ENCODE measurements at regions not wholly inside any gene's neighbourhood (a gene's known extent, or its start where the extent isn't known, plus 50 kb on each side); places are given as distances from the start of the nearest gene placed in this dataset.
"Not testable (repeated sequence)": the region's sequence is repeated elsewhere in the genome, so short reads cannot be mapped to it uniquely, and the experiment has no call there.

GRCh38 chr3:87867001-87867400 is 191.8 kb downstream of the CGGBP1 start:
- DNase-seq: no peak

- no peak for DNase-seq
Measured at GRCh38 chr3:87856126-87856525, 202.7 kb downstream of the CGGBP1 start.

GRCh38 chr3:87855616-87856015 is 203.2 kb downstream of the CGGBP1 start:
- no peak for DNase-seq

- no peak for DNase-seq
Measured at GRCh38 chr3:87855211-87855610, 203.6 kb downstream of the CGGBP1 start.

GRCh38 chr3:87848003-87848402 is 210.8 kb downstream of the CGGBP1 start:
- DNase-seq: no peak

DNA sequence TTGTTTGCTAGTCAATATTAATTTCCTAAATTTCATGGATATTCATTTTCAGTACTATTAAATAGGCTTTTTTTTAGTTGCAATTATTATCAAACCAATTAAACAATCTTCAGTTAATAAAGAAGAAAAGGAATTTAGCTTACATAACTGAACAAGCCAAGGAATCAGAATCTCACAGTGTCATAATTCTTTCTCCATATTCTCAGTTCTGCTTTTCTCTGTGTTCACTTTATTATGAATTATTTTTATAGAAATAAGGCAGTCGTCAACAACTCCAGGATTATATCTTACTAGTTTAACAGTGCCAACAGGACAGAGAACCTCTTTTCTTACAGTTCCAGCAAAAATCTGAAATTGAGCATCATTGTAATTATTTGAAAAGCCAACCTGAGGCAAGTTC is 221.7 kb downstream of the CGGBP1 start:
- DNase-seq: no peak

- no peak for DNase-seq
Measured at GRCh38 chr3:87836026-87836425, 222.8 kb downstream of the CGGBP1 start.

DNA sequence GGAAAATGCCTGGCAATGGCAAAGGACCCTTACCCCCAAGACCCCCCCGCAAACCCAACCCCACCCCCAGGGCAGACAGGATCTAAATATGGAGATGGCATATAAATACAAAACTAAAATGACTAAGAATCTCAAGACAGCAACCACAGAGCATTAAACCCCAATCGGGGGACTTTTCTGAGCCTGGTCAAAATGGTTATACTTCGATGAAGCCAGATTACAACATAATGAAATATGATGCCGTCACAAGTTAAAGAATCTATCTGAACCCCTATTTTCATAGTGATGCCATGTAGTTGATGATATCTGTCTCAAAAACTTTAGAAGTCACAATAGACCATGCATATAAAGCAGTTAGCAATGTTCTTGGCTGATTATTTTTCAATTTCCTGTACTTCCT is 223.6 kb downstream of the CGGBP1 start:
- no peak for DNase-seq

DNA sequence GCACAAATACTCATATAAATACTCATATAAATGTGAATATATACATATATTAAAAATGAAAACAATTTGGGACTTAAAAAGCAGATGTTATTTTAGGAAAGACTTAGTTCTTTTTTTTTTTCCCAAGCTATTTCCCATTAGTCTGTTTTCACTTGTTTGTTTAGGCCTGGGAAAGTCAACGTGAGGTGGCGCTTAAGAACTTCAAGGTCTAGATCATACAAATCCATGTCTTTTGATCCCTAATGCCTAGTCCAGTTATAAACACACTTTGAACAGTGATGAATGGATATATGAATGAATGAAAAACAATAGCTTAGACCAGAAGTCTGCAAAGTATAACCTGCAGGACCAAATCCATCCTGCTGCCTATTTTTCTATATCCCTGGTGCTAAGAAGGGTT is 224.5 kb downstream of the CGGBP1 start:
- no peak for DNase-seq

DNA sequence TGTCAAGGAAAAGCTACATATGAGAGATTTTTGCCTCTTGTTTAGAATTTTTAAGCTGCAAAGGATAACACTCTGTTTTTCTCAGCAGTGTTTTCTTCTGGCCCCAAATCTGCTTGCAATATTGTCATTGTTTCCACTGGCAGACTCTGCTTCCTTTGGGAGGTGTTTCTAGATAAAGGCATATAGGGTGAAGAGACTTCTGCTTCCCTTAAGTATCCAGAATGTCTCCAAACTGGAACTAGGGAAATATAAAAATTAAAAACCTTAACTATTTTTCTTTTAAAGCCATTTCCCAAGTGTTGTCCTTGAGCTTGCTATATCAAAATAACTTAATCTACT is 225.8 kb downstream of the CGGBP1 start:
- no peak for DNase-seq

DNA sequence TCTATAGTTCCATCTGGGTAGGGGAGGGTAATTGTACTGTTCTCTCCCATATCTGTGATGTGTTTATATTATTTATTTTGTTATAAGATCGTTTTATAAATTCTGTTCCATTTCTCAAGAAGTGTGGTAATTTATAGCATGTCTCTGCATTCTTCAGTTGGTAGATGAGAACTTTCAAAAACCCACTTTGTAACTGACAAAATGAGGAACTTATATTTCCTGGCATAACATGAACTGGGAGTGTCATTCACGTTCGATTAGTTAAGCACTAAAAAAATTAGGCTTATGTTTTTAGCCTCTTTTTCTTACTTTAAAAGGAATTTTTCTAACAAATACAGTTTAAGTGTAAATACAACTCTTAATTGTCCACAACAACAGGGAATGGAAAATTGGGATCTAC is 230.8 kb downstream of the CGGBP1 start:
- DNase-seq: no peak

DNA sequence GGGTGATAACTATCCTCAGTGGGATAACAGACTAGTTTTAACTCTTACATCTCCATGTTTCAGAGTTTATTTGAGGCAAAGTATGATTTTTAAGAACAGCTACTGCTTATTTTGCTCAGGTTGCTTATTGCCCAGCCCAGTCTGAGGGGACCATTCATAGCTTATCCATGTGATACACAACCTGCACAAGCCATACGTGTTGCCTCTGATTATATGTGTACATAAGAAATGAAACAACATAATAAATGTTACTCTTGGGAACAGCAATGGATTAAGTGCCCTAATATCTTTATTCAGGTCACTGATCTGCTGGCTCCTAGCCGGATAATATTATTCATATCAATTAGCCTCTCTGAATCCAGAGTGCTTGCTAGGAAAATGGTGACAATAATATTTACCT is 236.2 kb downstream of the CGGBP1 start:
- DNase-seq: no peak

GRCh38 chr3:87813503-87813902 is 245.3 kb downstream of the CGGBP1 start:
- not testable (repeated sequence) for DNase-seq

GRCh38 chr3:87811953-87812352 is 246.9 kb downstream of the CGGBP1 start:
- no peak for DNase-seq

DNA sequence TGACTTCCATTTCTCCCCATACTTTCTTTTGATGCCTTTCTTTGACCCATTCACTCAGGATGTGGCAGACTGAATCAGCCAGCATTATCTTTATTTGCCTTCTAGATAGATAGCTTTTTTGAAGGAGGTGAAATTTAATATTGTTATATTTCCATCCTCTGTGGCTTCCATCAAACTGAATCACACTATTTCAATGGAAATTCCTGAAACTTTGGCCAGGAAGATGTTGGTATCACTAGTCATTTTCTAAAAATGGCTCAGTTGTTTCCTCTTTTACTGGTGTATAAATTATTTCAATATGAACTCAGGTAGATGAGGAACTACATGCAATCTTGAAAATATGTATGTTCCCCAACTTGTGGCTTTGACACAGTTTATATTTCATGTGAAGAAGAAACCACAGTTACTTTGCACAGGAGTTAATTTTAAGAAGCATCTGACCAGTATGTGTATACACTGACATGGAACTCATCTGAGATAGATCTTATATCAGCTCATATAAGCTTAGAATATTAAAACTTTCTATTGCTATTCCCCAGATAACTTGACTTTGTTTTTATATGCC is 248.3 kb downstream of the CGGBP1 start:
- DNase-seq: no peak

- no peak for DNase-seq
Measured at GRCh38 chr3:87805670-87806069, 253.1 kb downstream of the CGGBP1 start.

DNA sequence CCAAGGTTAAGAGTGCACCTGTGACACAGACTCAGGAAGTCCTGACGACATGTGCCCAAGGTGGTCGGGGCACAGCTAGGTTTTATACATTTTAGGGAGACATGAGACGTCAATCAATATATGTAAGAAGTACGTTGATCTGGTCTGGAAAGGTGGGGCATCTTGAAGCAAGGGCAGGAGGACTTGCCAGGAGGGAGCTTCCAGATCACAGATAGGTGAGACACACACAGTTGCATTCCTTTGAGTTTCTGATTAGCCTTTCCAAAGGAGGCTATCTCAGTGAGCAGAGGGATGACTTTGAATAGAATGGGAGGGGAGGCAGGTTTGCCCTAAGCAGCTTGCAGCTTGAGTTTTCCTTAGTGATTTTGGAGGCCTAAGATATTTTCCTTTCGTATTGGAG is 257.4 kb downstream of the CGGBP1 start:
- no peak for DNase-seq

GRCh38 chr3:87800516-87800915 is 258.3 kb downstream of the CGGBP1 start:
- DNase-seq: no peak

DNA sequence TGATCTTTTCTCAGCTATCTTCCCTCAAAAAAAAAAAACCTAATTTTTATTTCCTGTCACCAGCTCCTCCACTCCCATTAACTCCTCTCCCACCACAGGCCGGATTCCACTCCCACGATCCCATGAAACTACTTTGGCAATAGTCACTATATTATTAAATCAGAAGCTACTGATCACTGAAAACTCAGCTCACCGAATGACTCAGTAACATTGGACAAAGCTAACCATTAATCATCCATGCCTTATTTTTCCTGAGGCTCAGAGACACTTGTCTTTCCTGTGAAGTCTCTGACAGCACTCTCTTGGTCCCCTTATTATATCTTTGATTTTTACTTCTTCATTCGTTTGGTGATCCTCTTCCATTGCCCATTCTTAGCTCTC is 260.2 kb downstream of the CGGBP1 start:
- DNase-seq: no peak

DNA sequence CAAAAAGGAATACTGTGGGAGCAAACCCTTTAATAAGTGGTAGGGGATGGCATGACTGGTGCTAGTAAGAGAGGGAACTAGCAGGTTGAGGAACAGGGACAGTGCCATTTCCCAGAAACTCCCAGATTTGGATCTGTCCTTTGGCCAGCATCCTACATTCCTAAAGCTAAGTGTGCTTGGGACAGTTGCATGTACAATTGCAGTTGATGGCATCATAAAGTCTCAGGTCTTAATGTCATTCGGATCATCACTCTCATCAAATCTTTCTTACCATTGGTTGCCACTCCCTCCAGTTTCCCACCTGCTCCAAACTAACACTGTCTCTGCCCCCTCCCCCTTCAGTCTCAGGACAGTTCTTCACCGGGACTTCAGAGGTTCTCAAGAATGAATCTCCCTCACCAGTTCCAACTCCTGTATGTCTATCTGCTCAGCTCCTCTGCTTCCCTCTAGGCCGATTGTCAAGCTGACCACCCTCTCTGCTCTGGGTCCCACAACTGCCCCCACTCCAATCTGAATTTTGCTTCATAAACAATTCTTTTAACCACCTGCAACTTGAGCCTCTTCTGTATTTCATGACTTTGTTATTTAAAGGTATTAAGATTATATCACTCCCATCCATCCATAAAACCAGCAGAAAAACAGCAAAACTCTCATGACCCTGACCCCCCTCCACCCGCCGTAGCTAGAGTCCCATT is 260.8 kb downstream of the CGGBP1 start:
- DNase-seq: no peak

DNA sequence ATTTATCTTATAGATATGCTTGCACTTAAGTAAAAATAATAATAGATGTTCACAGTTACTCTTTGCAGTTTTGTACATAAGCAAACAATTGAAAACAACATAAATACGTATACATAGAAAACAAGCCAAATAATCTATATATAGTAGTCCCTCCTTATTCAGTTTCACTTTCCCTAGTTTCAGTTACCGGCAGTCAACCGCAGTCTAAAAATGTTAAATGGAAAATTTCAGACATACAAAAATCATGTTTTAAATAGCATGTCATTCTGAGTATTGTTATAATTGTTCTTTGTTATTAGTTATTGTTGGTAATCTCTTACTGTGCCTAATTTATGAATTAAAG is 262.0 kb downstream of the CGGBP1 start:
- DNase-seq: no peak

GRCh38 chr3:87796137-87796842 is 262.5 kb downstream of the CGGBP1 start:
- no peak for DNase-seq

GRCh38 chr3:87795701-87796100 is 263.1 kb downstream of the CGGBP1 start:
- no peak for DNase-seq

DNA sequence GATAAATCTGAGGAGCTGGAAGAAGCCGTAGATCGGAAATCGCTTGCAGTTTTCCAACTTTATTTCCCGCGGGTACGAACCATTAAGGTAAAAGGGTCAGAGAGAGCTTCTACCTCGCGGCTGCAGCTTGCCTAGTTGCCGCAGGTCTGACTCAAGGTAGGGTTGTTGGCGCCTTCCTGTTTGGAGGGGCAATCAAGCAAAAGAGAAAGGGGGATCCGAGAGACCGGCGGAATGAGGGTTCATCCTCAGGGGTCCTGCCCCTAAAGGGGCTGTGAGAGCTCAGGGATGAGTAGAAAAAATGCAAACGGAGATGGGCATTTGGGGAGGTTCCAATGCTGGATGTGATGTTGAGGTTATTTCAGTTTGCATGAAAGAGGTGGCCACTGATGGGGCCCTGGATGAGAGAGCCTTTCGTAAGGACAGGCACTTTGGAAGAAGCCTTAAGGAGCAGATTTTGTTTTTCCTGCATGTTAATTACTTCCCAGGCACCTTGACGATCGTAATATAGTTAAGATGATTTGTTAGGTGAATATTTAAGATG is 265.4 kb downstream of the CGGBP1 start:
- DNase-seq: no peak
